Kasumi-1 (cell line): ENCODE measurements at regions not wholly inside any gene's neighbourhood (a gene's known extent, or its start where the extent isn't known, plus 50 kb on each side); places are given as distances from the start of the nearest gene placed in this dataset.
A peak's percentile ranks its signal among the peaks of the same experiment; 100 is the strongest.

Source experiments
- DNase-seq, 2 experiments: peaks; one replicate each; lab custom pipeline; 2025; lab: John Stamatoyannopoulos, UW

DNA sequence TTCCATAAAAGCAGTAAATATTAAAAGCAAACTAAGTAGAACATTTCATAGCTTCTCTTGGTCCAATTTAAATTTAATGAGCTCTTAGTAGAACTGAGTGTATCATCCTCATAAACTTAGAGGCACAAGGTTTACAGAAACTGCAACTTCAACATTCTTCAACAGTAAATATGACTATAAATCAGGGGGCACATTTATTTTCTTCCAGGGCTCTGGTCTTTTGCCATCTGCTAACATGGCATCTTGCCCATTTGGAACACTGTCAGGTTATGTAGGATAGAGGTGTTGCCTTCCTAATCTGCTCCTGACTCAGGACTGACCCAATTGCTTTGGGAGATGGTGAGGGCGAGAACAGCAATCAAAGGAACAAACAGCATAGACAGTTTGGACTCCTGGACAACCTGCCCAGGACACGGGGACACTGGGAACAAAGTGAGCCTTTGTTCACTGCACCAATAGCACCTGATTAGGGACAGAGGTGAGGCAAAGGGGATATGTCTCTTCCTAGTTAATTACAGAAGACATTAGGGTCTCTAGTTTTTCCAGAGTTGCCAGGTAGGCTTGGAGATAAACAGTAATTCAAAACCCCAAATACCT lies 610.2 kb upstream of the ROBO2 start:
- no peak for DNase-seq

DNA sequence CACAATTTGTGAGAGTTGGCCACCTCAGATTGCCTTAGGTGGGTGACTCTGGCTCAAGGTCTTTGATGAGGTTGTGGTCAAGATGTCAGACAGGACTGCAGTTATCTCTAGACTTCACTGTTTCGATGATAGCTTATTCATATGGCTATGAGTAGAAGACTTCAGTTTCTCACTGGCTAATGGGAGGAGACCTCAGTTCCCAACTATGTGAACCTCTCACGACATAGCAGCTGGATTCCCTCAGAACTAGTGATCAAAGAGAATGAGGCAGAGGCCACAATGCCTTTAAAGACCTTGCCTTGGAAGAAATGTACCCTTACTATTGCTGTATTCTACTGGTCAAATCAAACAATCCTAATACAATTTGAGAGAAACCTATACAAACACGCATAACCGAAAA lies 607.5 kb upstream of the ROBO2 start:
- DNase-seq: no peak

DNA sequence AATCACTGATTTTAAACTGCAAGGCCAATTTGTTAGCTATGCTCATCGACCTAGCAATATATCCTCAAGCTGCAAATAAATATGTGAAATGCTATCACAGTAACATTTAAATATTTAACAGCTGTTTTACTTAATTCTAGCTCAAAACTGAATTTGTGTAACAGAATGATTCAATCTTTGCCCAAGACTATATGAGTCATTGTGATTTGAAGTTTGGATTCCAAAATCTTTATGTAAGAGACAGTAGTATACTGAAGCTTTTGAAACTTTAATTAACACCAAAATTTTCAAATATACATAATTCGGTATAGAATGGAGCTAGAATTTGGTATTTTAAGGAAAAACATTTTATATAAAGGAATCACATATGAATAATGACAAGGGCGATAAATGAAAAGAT lies 603.0 kb upstream of the ROBO2 start:
- DNase-seq: no peak

DNA sequence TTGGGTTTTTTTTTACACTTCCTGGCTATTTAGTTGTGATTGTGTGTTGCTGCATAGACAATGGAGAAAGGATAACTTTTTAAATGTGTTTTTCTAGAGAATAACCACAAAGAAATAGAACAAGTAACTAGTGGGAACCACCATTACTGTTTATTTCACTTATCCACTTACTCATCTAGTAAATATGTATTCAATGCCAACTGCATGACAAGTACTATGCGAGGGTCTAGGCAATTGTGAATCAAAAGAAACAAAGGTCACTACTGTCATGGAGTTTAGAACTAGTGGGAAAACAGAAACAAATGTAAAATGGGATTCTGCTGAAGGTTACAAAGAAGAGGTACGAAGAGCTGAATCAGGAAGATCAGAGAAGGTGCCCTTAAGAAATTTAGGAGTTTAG lies 600.9 kb upstream of the ROBO2 start:
- no peak for DNase-seq

DNA sequence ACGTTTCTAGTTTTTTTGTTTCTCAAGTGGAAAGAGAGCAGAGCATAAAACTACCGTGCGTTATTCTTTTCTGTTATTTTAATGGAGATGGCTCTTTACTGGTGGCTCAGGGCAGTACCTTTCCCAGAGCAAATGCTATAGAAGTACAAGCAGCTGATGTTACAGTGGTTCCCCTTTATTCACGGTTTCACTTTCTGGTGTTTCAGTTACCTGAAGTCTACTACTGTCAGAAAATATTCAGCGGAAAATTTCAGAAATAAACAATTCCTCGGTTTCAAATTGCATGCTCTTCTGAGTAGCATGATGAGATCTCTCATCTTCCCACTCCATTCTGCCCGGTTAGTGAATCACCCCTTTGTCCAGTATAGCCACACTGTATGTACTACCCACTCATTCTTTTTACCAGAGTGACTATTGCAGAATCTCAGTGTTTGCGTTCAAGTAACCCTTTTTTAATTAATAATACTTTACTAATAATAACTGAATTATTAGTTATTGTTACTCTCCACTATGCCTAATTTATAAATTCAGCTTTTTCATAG lies 597.5 kb upstream of the ROBO2 start:
- no peak for DNase-seq

DNA sequence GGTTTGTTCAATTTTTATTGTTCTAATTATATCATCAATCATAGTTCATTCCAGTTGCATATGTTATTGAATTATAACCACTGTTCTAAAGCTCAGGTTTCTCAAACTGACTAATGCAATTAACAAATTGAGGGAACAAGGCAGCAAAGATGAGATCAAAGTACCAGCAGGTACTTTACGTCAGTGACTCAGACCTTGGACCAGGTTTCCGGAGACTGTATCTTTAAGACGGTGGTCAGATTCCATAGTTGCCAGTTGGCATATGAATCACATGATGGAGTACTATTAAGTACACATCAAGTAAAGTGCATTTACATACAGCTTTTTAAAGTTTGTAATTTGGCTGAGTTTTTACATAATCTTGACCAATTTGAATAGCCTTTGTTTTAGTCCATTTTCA lies 583.6 kb upstream of the ROBO2 start:
- no peak for DNase-seq

DNA sequence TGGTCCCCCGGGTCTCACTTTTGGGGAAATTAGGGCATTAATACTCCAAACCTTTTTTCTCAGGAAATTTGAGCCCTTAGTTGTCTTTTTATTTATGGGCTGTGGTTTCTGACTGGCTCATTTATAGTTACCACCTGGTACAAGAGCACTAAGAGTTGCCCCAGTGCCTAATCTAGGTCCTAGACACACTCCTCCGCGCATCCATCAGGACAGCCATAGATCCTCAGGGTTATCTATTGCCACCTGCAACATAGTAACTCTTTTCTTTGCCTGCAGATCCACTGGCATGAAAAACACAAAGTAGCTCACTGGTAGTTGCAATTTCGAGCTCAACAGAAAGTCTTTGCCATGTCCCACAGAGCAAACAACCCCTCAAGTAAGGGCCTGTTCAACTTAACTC lies 576.4 kb upstream of the ROBO2 start:
- no peak for DNase-seq

DNA sequence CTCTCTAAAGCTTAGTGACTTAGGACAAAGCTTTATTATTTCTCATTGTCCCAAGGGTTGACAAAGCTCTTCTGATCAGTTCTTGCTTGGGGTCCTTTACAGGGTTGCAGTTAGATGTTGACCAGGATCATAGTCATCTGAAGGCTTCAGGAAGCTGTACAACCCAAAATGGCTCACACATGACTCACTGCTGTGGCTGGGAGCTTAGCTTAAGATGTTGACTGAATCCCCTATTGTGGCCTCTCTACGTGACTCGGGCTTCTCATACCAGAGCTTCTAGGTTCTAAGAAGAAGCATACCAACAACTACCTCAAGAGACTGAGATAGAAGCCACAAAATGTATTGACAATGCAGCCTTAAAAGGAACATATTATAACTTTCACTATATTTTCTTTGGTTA lies 569.6 kb upstream of the ROBO2 start:
- no peak for DNase-seq

DNA sequence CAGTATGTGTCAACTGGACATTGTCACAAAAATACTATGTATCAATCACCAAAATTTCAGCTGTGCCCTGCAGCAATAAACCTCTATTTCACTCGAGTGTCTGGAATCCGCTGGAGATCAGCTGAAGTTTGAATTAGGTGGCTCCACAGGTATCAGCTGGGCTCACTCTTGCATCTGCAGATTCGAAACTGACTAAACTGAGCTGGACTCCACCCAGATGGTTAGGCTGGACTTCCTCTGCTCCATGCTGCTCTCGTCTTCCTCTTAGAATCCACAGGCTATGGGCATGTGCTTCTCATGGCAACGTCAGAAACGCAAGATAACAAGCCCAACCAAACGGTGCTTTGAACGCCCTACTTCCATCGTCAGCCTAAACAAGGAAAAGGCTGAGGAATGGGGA lies 565.3 kb upstream of the ROBO2 start:
- DNase-seq: no peak

DNA sequence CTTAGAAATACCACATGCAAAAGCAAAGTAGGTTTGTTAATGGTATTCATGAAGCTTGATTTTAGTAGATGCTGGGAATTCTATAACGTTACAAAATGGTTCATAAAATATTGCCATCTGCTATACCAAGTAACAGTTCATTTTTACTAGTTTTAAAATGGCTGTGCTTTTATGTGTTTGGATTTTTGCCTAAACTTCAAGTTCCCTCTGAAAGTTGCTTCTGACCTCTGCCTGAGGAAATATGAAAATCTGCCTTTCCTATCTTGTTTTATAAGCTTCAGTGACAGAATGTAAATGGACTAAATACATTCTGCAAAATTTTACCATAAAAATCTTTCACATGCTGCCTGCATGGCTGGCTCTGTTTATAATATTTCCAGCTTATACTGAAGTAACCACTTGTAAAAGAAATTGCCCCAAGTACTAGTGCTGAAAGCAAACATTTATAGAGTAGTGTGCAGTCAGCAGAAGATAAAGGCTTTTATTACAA lies 560.7 kb upstream of the ROBO2 start:
- no peak for DNase-seq

DNA sequence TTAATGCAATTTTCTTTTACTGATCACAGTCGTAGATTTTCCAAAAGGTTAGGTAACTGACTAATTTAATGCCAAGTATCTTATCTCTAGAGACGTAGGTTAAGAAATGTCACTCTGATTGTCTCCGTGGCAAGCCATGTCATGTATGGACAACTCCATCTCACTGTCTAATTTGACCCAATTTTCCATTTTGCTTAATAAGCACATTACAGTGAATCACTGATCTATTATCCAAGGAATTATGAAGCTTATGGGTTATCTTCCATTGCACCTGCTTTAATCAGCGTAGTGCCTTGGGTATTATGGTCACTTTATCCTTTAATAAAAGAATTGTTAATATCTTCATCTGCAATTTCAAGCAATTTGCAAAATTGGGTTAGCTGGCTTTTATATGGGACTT lies 557.4 kb upstream of the ROBO2 start:
- DNase-seq: no peak

DNA sequence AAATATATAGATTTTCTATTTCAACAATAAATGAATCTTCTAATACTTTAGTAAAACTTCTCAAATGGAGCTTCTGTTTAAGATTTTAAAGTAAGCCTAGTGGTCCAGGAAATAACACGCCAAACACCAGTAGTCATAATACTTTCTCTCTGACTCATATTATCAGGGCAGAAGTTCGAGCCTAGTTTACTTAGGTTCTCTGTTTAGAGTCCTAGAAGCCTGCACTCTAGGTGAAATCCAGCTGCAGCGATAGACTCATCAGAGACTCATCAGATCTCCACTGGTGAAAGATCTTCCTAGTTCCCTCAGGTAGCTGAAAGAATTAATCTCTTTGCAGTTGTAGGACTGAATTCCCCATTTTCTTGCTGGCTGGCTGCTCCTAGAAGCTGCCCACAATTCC lies 552.5 kb upstream of the ROBO2 start:
- no peak for DNase-seq

DNA sequence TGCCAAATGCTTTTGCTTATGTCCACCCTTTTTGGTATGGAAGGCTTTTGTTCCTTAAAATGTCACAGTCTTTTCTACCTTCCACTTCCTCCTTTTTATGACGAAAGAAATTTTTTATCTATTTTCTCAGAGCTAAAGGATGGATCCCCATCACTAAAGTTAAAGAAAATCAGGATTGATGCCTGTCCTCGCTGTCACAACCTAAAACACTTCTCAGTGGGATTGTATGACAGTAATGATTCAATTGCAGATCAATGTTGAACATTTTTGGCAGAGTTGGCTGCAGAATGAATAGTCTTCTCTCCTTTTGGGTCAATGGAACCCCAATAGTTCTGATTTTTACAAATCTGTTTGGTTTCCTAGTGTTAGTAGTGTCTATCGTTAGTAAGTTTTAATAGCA lies 549.8 kb upstream of the ROBO2 start:
- DNase-seq: peak in 1 of 2 experiments; percentile 4

DNA sequence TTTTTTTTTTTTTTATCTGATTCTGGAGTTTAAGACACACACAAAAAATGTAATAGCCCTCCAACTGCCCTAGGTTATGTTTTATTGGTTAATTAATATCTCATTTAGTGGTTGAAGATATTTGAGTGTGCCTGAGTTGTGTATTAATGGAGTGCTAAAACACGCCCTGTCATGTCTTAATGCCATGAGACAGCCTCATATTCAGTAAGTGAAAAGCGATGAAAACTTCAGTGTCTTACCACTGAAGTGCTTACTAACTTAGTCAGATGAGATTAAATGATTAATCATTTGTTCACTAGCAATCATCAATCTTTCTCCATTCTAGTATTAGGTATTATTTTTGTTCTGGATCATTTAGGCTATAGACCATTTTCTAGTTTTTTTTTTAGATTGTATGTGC lies 544.7 kb upstream of the ROBO2 start:
- no peak for DNase-seq

DNA sequence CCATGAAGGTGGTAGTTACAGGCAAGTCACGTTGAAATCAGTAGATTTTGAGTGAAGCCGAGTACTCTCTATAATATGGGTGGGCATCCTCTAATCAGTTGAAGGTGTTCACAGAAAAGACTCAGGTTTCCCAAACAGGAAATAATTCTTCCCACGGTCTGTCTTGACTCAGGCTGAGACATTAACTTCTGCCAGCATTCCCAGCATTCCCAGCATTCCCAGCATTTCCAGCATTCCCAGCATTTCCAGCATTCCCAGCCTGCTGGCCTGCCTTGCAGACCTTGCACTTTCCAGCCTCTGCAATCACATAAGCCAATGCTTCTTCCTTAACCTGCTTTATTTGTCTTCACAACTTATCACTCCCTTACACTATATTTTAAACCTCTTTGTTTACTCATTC lies 542.3 kb upstream of the ROBO2 start:
- DNase-seq: no peak

DNA sequence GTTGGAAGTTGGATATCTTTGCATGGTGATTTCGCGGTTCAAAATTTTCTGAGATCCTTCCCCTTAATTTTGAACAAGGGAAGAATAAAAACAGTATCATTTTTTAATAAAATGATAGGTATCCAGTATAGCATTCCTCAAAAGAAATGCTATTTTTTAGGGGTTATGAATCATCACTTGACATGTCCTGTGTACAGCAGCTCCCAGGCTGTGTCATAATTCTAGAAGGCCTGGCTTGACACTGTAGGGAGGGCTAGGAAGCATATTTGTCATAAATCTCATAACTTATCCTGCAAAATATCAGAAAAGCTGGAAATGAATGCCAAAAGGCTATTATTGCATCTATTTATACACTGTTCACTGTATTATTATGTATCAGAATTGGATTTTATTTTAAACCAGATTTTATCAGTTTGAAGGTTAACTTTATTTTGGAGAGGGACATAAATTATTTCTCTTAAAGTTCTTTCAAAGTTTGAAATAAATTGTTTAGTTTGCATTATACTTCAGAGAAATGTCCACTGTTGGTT lies 539.1 kb upstream of the ROBO2 start:
- no peak for DNase-seq

DNA sequence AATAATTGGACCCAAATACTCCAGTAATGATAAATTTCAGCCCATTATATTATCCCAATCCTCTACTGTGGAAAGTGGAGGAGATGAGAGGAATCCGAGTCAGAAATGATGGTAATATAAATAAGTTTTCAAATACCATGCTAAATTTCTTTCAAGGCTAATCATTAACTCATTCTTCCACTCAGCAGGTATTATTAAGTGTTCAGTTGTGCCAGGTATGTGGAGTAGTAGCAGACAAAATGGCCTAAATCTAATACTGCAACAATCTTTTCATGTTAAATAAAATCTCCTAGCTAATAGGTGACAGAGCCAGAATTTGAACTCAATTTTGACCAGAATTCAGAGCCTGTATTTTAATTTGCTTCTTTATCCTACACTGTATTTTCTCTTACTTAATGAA lies 538.6 kb upstream of the ROBO2 start:
- no peak for DNase-seq

DNA sequence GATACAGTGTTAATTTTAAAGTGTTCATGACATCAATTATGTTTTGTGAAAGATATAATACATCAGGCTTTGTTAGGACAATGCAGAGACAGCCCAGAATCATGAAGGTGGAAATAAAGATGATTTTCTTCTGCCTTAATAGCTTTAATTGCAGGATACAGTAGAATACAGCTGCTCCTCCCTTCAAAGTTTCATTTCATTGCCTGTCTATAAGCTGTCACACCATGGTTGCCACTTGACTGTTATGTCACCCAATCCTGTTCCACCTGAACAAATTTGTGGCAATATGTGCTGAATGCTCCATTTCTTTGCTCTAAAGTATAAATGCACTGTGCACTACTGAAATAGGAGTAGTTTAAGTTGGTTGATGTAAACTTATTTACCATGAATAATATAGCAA lies 537.8 kb upstream of the ROBO2 start:
- no peak for DNase-seq

DNA sequence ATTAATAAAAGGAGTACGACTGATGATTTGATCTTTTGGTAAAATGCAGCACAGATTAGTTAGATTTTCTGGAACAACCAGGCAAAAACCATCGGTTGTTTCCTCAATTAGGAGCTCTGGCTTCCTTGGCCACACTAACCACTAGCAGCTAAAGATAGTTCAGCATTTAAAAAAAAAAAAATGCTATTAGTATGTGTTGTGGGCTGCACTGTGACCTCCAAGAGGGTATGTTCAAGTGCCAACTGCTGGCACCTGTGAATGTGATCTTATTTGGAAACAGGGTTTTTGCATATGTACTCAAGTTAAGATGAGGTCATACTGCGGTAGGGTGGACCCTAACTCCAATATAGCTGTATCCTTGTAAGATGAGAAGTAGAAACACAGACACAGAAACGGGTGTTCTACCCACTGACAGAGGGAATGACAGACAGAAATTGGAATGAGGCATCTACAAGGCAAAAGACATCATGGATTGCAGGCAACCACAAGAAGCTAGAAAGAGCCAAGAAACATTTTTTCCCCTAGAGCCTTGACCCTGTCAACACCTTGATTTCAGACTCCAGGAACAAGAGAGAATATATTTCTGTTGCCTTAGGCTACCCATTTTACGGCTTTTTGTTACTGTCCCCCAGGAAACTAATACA lies 534.6 kb upstream of the ROBO2 start:
- DNase-seq: no peak

DNA sequence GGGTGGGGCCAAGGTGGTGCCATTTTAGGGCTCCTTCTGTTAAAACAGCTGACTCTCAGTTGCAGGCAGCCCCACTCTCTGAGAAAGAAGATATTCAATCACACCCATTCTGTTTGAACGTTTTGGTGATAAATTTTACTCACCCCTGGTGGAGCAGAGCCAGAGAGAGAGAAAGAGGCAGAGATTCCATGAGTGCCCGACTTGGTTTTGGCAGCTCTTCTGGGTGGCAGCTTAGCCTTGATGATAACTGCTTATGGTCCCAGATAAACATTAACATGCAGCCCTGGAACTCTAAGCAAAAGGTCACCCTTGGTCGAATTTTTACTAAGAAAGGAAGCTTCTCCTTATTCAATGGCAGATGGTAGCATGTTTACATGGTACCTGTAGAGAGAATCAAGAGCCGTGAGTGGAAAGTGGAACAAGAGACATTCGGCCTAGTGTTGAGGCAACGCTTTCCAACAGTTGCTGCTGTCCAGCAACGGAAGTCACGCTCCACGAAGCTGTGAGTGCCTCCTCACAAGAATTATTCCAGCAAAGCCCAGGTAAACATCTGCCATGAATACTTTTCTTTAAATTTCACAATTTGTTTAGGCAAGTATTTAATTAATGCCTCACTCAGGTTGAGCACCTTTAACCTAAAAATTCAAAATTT lies 530.6 kb upstream of the ROBO2 start:
- DNase-seq: no peak

DNA sequence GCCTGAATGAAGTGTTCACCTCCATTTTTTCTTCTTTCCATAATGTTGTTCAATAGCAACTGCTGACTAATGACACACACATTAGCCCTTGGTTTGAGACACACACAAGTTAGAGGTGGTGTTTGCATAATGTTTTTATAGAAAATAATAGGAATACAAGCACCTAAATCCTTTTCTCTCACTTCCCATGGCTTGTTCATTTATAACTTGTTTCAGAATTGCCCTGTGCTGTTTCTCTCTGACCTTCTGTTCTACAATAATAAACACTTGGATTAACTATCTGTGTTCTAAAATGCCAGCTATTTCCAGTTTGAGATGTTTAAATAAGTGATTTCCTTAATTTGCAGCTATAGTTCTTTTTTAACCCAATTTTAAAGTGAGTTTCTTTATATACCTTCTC lies 525.1 kb upstream of the ROBO2 start:
- DNase-seq: no peak

DNA sequence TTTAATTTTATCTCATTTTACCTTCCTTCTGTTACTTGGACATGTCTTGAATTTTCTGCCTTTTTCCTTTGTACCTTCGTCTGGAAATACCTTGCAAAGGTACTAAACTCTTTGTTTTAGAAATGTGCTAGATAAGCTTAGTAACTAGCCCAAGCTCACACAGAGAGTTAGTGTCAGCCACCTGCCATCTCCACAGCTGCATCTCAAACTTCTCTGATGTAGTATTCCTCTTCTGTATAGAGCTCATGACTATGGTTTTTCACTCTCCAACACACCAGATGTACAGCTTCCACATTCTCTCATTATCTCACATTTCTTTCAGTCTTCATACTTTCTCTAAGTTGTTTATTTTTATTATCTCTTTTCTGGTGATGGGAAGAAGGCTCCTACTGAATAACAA lies 516.6 kb upstream of the ROBO2 start:
- no peak for DNase-seq

DNA sequence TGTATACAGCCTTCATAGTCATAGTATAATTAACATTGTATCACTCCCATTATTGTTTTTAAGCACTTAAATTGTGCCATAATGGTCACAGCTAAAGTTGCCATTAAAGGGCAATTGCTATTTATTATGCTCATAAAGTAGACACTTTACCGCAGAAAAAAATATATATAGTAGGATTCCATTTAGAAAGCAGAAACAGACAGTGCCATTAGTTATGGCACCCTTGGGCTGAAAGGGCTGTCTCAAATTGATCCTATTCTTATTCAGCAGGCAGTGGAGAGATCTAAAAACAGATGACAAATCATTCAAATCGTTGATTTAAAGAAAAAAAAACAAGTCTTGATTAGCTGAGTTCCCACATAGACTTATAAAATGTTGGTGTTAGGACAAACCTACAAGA lies 514.2 kb upstream of the ROBO2 start:
- no peak for DNase-seq
